DMS 273 treated with DMSO at 0.1 percent for 48 hours (cell line): ENCODE measurements at regions not wholly inside any gene's neighbourhood (a gene's known extent, or its start where the extent isn't known, plus 50 kb on each side); places are given as distances from the start of the nearest gene placed in this dataset.

Experiments
- DNase-seq: peaks from one replicate; lab custom pipeline; 2025; lab: John Stamatoyannopoulos, UW

GRCh38 chr4:184968366-184968765 is 49.9 kb upstream of the HELT start:
- DNase-seq = no peak
